GM18502 (cell line): ENCODE measurements at regions not wholly inside any gene's neighbourhood (a gene's known extent, or its start where the extent isn't known, plus 50 kb on each side); places are given as distances from the start of the nearest gene placed in this dataset.

Source experiments
- ATAC-seq: cut with Tn5 transposase; IDR thresholded peaks from one replicate; pipeline ENCODE4 v1.9.1; 2021; ENCODE audit warnings: mild to moderate bottlenecking; ENCODE audit not compliant: unreplicated experiment, poor library complexity

DNA sequence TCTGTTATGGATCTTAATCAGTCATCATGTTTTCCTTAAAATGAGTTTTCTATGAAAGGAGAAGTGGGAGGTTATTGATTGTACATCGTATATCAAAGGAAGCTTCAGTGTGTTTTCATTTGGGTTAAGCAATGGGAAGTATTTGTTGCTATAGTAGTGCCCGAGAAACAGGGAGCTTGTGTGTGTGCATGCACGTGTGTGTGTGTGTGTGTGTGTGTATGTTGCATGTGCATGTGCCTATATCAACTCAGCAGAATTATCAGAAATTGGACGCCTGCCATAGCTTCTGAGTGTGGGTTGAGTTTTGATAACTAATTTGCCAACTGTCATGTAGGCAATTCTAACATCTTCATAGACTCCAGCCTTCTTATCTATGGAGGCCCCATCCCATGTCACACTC is 246.1 kb upstream of the CRY1 start:
- ATAC-seq = no peak

DNA sequence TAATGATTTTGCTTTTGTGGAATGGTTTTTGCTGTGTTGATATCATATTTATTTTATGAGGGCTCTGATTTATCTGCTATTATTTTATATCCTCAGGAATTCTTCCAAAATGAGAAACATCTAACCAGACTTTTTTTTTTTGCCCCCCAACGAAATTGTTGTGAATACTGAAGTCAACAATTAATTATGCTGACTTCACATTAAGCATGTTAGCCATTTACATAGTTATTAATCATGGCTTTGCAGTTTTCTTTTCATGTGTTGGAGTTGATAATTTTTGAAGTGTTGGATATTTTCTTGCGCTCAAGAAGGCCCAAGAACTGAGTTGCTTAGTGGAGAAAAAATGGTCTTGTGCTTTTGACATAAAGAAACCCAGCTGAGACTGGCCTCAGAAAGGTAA is 246.6 kb upstream of the CRY1 start:
- ATAC-seq = no peak

DNA sequence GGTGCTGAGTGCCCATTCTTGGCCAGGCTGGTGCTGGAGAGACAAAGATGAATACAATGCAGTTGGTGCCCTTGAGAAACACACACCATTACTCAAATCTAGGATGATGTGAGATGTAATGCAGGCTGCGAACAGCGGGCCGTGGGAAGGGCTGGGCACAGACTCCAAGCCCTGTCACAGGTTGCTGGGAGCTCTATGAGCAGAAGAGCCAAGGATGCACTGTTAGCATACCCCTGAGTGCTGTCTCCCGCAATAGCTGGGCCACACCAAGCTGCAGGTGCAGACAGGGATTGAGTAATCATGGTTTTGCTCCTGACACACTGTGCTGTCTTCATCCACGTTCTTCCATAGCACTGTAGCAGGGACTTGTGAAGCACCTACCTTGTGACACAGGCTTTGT is 247.5 kb upstream of the CRY1 start:
- ATAC-seq = no peak

DNA sequence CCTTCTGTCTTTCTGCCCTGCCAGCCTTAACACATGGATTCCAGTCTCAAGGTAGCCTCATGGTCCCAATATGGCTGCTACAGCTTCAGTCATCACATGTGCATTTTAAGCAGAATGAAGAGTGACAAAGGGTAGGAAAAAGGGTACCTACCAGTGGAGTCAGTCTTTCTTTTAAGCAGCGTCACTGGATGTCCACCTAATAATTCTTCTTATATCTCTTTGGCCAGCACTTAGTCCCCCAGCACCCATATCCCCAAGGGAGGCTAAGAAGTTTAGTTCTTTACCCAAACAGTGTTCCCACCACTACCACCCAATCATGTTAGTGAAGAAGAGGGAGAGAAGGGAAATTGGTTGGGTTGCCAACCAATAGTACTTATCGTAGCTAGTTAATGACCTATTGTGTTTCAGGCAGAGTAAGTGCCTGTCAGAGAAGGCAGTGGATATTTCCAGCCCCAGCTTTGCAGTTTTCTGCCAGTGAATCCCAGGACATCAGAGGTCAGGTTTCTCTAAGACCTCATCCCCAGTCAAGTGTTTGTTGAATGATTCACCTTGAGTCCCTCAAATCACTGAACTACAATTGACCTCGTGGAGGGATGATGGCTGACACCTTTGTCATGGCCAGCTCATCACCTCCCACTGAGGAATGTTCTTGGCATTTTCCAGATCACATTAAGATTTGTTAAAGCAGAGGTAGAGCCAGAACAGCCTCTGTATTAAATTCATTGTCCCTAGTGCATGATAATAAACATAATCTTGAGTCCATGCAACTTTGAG is 250.9 kb upstream of the CRY1 start:
- ATAC-seq = no peak

DNA sequence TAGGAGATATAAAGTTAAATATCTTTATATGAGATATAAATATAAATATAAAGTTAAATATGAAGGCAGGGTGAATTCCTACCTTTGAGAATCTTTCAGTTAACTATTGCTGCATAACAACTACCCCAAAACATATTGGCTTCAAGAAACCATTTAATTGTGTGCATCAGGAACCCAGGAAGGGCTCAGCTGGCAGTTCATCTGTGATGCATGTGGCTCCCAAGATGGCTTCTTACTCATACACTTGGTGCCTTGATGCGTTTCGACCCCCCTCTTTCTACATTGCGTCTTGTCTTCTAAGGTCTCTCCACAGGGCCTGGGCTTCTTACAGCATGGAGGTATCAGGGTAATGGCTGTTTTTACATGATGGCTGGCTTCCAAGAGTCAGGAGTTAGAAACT is 253.9 kb upstream of the CRY1 start:
- ATAC-seq = no peak

DNA sequence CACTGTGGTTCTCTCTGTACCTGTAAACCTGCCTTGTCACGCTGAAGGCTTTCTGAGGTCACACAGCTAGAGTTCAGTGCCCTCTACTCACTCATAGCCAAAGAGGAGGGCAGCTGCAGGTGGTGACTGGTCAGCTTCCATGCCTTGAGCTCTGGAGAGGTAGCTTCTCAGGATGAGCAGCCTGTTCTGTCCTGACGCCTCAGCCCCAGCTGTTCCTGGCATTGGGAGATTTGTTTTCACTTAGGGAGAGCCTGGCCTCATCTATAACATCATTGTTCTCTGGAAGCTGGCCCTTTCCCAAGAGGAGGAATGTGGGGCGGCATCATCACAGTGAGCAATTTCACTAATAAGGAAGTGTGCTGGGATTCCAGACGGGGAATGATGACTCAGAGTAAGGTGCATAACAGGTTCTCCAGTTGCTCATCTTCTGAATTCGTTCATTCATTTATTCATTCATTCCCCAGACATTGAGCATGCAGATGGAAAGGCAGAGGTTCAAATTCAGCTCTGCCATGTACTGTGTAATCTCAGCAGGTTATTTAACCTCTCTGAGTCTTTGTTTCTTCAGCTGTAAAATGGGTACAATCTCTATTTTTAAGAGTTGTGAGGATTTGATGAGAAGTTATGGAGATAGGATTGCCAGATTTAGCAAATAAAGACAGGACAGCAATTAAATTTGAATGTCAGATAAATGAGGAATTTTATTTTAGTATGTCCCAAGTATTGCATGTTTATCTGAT is 255.8 kb upstream of the CRY1 start:
- ATAC-seq = no peak

DNA sequence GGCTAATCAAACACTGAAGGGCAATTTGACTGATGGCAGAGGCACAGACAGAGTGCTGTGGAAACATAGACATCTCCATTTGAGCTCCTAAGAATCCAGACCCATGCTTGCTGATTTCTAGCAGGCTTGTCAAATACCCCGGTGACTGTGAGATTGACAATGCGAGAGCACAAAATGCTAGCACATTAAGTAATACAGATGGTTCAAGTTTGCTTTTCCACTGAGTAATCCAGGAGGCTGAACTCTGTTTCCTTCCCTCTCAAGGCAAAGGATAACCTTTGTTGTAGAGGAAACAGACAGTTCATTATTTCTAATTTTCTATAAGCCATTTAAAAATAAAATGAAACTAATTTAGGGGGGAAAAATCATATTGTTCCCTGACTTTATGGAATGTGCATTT is 256.5 kb upstream of the CRY1 start:
- no peak for ATAC-seq

DNA sequence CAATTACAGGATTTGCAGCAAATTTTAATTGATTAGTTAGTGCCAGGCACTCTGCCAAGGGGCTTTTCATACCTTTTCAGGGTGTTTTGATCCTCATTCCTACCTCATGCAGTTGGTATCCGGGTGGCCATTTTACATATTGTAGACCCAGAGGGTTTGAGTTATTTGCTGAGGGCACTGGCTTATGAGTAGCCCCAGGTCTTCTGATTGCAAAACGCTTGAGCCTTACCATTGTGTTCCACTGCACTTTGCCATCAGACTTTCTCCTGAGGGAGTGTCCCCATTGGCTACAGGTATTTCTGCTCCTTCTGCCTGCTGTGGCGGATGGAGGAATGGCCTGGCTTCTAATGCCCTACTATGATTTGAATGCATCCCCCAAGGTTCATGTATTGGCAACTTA is 257.8 kb upstream of the CRY1 start:
- ATAC-seq = no peak

DNA sequence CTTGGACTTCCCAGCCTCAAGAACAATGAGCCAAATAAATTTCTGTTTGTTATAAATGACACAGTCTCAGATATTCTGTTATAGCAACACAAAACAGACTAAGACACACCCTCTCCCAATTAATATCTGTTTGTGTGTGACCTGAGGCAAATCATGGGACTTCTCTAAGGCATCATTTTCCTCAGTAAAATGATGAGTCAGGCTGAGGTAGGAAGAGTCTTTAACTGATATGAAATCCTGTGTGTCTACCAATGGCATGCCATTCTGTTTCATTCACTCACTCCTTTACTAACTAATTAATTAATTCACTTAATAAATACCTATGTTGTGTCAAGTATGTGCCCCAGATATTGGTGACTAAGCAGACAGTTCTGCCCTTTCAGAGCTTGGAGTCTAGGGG is 258.4 kb upstream of the CRY1 start:
- ATAC-seq = no peak

DNA sequence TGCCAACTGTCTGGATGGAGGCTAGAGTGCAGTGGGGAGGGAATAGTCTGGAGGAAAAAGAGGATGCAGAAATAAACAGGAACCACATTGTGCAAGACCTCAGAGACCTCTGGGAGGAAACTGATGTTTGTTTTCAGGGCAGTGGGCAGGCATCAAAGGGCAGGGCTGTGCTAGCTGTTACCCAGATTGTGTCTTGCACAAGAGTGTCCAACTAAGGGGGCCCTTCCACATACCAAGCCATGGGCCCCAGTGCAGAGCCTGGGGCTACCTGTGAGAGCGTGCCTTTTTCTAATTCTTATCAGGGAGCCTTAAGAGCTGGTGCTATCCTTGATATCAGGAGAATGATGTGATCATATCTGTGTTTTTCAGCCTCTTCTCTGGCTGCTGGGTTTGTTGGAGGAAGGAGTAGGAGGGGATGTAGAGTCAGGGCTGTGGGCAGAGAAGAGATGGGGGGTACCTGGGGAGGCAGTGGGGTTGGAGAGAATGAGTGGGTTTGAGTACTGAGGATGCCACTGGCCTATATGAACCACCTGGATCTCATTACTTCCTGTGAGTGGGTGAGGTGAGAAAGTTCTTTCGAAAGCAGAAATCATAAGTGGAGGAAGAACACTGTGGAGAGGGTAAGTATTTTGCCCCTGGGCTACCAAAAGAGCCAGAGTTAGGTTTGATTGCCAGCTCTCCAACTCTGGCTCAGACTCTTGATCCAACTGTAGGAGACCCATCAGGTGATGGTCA is 259.2 kb upstream of the CRY1 start:
- ATAC-seq = no peak

DNA sequence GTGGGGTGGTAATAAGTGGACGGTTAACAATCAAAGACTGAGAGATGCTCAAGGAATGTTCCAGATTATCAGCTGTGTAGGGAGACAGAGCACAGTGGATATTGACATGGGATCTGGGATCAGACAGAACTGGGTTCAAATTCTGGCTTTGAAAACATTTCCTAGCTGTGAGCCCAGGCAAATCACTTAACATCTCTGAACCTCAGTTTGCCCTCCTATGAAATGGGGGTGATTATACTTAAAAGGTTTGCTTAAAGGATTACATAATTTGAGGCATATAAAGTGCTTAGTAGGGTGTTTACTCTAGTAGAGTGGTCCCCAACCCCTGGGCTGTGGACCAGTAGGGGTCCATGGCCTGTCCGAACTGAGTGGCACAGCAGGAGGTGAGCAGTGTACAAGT is 260.0 kb upstream of the CRY1 start:
- no peak for ATAC-seq

DNA sequence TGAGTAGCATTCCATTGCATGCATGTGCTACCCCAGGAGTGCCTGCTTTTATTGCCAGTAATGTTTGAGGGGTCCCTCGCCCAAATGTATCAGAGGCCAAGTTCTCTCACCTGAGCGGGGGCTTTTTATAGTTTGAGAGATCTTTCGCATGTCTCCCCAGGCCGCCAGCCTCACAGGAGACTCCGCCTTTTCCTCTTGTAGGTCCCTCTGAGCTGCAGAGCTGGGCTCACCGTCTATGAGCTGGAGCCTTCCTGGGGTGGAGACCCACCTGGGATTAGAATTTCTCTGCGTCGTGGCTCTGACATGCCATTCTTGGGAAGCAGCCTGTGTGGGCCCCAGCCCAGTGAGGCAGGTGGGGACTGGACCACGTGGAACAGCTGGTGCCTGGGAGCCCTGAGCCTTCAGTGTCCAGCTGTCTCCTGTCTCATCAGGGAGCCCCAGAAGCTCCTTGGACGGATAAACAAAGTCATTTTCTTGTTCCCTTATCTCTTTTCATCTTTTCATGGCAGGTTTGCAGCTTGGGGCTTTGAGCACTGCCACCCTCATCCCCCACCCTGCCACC is 261.7 kb upstream of the CRY1 start:
- ATAC-seq = no peak

DNA sequence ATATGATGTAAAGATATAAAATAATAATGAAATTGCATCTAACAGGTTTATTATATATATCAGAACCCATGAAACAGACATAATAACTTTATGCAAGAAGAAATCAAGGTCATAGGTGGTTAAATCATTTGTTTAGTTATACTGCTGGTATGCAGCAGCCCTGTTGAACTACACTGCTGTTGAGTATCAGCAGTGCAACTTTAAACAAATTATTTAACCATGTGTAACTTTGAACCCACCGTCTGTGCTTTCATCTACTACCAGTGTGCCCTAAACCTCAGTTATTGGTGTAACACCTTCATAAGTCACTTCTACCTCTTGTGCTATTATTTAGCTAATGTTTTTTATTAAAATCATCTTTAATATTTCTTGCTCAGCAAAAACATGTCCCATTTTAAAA is 262.3 kb upstream of the CRY1 start:
- no peak for ATAC-seq

DNA sequence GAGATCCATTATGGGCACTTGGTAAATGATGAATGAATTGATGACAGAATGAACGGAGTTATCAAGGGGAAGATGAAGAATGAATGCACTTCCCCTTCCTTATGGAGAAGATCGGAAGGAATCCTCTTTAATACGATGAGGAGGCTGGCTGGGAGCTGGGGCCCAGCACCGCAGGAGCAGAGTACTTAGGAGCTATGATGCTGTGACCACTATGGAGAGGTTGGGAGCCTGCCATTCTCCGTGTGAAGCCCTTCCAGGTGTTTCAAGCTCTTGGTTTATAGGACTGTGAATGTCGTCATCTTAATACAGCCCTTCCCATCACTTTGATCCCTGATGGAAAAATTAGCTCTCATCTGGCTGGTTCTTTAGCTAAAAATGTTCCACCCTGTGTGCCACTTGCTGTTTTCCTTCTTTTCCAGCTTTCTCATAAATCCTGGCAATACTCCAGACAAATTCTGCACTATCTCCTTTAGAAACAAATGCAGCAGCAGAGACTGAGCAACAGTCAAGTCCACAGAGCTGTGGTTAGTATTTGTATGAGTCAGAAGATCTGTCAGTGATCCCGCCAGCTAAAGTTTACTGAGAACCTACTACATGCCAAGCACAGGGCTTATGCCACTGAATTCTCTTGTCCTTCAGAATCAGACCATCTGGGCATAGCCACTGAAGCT is 263.1 kb upstream of the CRY1 start:
- ATAC-seq = no peak

DNA sequence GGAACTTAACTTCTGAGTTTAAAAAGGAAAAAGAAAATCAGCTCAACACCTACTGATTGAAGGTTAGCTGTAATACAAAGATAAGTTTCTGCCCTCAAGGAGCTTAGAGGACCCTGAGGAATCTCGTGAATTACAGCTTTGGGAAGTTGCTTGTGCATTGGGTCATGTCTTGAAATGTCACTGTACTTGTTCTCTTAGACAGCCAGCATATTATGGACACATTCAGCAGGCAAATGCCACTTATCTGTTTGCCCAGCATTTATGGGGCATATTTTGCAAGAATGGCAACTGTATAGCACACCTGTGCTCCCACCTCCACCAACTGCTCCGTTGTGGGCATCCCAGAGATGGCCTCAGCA is 263.6 kb upstream of the CRY1 start:
- no peak for ATAC-seq

DNA sequence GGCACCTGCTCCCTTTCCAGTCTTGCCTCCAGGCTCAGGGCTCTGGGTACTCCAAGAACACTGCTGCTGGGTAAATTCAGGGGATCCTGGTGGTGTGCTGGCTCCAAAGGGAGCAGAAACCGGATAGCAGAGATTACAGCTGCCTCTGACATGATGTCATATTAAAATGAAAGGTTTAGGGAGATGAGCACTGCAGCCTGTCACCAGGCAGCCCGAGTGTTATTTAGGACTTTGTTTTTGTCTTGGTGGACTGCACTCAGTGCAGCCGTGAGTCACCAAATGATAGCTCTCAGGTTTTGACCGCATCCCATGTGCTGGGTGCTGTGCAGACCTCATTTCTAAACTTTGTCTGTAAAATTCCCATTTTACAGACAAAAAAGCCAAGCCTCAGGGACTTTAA is 266.0 kb upstream of the CRY1 start:
- no peak for ATAC-seq

DNA sequence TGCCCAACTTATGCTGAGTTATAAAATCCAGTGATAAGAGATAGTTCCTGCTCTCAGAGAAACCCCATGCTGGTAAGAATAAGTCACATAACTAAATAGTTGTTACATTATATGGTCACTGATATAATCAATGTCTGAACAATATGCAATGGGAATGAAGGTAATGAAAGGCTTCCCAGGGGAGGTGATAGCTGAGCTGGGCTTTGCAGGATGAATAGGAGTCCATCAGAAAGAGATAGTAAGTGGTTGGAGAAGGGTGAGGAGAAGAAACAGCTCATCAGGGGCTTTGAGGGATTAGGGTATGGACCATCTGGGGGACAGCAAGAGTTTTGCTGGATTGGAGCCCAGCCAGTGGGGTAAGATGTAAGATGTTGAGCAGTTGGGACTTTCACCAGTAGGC is 266.7 kb upstream of the CRY1 start:
- no peak for ATAC-seq

DNA sequence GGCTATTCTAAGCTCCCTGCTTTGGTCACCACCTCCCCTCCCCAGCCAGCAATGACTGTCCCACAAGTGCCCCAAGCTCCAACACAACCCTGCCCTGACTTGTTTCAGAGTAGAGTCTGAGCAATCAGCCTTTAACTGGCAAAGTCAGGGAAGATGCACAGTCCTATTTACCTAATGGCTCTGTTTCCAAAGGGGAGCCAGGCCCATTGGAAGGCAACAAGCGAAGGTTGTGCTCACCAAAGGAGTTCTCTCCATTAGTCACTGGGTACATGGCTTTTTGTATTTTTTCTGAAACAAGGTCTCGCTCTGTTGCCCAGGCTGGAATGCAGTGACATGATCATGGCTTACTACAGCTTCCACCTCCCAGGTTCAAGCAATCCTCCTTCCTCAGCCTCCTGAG is 267.1 kb upstream of the CRY1 start:
- no peak for ATAC-seq

DNA sequence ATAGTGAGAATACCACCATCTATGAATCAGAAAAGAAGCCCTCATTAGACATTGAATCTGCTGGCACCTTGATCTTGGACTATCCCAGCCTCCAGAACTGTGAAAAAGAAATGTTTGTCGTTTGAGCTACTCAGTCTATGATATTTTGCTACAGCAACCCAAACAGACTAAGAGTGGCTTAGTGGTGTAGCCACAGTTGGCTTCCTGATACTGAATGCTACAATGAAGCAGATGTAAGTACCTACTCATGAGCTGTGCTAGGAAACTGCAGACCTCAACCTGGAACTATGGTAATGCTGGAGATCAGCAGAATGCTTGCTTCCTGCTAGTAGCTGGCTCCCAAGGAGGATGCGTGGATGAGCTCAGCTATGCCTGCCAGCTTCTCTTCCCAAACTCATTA is 268.6 kb upstream of the CRY1 start:
- ATAC-seq = no peak

DNA sequence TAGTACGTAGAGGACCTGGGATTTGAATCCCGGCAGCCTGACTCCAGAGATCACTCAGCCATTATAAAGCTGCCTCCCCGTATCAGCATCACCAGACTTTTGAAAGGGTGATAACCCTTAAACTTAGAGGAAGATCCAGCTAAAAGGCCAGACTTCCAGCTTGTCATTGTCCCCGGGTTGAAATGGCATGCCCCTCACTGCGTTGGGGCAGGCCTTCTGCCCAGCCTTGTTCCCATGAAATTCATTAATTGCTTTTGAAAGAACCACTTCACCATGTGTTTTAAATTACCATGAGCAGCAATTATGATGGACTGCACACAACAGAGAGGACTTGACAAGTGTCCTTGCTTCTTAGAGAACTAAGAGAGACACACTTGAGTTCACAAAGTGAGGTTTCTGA is 269.6 kb upstream of the CRY1 start:
- no peak for ATAC-seq
